GM12872 (cell line): ENCODE measurements at regions not wholly inside any gene's neighbourhood (a gene's known extent, or its start where the extent isn't known, plus 50 kb on each side); places are given as distances from the start of the nearest gene placed in this dataset.

ENCODE experiments used
- TF ChIP-seq, protein P1 (sequence below): IDR thresholded peaks from 3 replicates; pipeline ENCODE4 v1.5.1; 2011; ENCODE audit warnings: low read depth, mild to moderate bottlenecking, low read length, moderate library complexity; ENCODE audit not compliant: insufficient read depth

GRCh38 chr16:5200123-5200522 lies 102.5 kb upstream of the EEF2KMT start:
- TF ChIP-seq, protein P1, sequence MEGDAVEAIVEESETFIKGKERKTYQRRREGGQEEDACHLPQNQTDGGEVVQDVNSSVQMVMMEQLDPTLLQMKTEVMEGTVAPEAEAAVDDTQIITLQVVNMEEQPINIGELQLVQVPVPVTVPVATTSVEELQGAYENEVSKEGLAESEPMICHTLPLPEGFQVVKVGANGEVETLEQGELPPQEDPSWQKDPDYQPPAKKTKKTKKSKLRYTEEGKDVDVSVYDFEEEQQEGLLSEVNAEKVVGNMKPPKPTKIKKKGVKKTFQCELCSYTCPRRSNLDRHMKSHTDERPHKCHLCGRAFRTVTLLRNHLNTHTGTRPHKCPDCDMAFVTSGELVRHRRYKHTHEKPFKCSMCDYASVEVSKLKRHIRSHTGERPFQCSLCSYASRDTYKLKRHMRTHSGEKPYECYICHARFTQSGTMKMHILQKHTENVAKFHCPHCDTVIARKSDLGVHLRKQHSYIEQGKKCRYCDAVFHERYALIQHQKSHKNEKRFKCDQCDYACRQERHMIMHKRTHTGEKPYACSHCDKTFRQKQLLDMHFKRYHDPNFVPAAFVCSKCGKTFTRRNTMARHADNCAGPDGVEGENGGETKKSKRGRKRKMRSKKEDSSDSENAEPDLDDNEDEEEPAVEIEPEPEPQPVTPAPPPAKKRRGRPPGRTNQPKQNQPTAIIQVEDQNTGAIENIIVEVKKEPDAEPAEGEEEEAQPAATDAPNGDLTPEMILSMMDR, result no peak

- TF ChIP-seq, protein P1, result no peak
These were observed 98.6 kb upstream of the EEF2KMT start for GRCh38 chr16:5196204-5196603.

GRCh38 chr16:5193861-5194260 lies 96.3 kb upstream of the EEF2KMT start:
- TF ChIP-seq, protein P1, result no peak

GRCh38 chr16:5188989-5189352 lies 91.4 kb upstream of the EEF2KMT start:
- TF ChIP-seq, protein P1, result no peak

GRCh38 chr16:5188318-5188988 lies 90.9 kb upstream of the EEF2KMT start:
- TF ChIP-seq, protein P1, result no peak

GRCh38 chr16:5187402-5187952 lies 89.9 kb upstream of the EEF2KMT start:
- TF ChIP-seq, protein P1, result no peak

DNA sequence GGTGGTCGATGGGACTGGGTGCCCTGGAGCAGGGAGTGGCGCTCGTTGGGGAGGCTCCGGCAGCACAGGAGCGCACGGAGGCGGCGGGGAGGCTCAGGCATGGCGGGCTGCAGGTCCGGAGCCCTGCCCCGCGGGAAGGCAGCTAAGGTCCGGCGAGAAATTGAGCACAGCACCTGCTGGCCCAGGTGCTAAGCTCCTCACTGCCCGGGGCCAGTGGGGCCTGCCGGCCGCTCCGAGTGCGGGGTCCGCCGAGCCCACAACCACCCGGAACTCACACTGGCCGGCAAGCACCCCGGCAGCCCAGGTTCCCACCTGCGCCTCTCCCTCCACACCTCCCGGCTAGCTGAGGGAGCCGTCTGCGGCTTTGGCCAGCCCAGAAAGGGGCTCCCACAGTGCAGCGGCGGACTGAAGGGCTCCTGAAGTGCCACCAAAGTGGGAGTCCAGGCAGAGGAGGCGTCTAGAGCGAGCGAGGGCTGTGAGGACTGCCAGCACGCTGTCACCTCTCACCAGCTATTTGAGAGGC lies 88.8 kb upstream of the EEF2KMT start:
- TF ChIP-seq, protein P1, result no peak
